ENCODE measurements at regions not wholly inside any gene's neighbourhood (a gene's known extent, or its start where the extent isn't known, plus 50 kb on each side); places are given as distances from the start of the nearest gene placed in this dataset.

DNA sequence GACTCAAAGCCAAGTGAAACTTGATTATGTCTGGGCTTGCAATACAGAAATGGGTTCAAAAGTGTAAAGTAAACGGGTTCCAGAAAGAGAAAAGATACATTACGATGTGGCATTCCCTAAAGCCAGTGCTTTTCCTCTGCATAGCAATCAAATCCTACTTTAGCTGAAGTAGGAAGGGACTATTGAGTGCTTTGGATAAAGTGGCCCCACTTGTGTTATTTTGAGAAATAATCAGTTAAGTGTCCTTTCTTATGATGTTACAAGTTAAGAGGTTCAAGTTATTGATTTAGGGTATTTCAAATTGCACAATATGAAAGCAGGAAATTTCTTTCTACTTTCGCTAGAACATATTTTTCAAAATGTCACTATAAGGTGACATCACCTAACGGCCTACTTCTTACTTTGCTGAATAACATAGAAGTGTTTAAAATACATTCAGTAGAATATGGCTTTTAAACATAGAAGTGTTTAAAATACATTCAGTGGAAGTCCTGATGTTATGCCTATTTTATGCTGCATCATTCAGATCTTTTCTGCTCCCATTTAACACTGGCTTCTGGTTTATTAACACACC, 235.2 kb downstream of the DTHD1 start:
- H3K4me1 Mint-ChIP-seq (ENCODE audit: low read depth): no peaks in the 10 kb centered on the region
- H3K36me3 Mint-ChIP-seq (ENCODE audit: insufficient read depth): no peaks in the 10 kb centered on the region
- TF ChIP-seq CTCF (IDR thresholded peaks at IDR 0.05; ENCODE audit: unreplicated experiment): no peak

GRCh38 chr4:36523182-36523581, 241.8 kb downstream of the DTHD1 start:
- TF ChIP-seq CTCF (IDR thresholded peaks at IDR 0.05; ENCODE audit: unreplicated experiment): no peak
- no peak overlapping the region for H3K27ac Mint-ChIP-seq
- no peak overlapping the region for H3K4me3 Mint-ChIP-seq (ENCODE audit: low read depth)

More for the DNA sequence above, 235.2 kb downstream of the DTHD1 start:
- Mint-ChIP-seq H3K4me3 (ENCODE audit: low read depth) (no peak overlapping the region), H3K27me3 (no peaks in the 10 kb centered on the region), H3K27ac (no peak overlapping the region), H3K9me3 (ENCODE audit: low read depth) (peaks cover 3% of the 10 kb centered on the region)
- no peak for DNase-seq (ENCODE audit: low spot score, unreplicated experiment)

GRCh38 chr4:36532670-36533379, 251.4 kb downstream of the DTHD1 start:
- no peak overlapping the region for H3K4me3 Mint-ChIP-seq (ENCODE audit: low read depth)
- peaks cover 5% of the 10 kb centered on the region for H3K4me1 Mint-ChIP-seq (ENCODE audit: low read depth)
- H3K27me3 Mint-ChIP-seq: no peaks in the 10 kb centered on the region
- peaks cover 13% of the 10 kb centered on the region for H3K9me3 Mint-ChIP-seq (ENCODE audit: low read depth)
- no peaks in the 10 kb centered on the region for H3K36me3 Mint-ChIP-seq (ENCODE audit: insufficient read depth)
- TF ChIP-seq CTCF (IDR thresholded peaks at IDR 0.05; ENCODE audit: unreplicated experiment): no peak
- DNase-seq (ENCODE audit: low spot score, unreplicated experiment): no peak
- no peak overlapping the region for H3K27ac Mint-ChIP-seq

More at GRCh38 chr4:36523182-36523581, 241.8 kb downstream of the DTHD1 start:
- no peaks in the 10 kb centered on the region for H3K4me1 Mint-ChIP-seq (ENCODE audit: low read depth)
- H3K27me3 Mint-ChIP-seq: no peaks in the 10 kb centered on the region
- no peaks in the 10 kb centered on the region for H3K36me3 Mint-ChIP-seq (ENCODE audit: insufficient read depth)
- H3K9me3 Mint-ChIP-seq (ENCODE audit: low read depth): peaks cover 15% of the 10 kb centered on the region
- no peak for DNase-seq (ENCODE audit: low spot score, unreplicated experiment)

DNA sequence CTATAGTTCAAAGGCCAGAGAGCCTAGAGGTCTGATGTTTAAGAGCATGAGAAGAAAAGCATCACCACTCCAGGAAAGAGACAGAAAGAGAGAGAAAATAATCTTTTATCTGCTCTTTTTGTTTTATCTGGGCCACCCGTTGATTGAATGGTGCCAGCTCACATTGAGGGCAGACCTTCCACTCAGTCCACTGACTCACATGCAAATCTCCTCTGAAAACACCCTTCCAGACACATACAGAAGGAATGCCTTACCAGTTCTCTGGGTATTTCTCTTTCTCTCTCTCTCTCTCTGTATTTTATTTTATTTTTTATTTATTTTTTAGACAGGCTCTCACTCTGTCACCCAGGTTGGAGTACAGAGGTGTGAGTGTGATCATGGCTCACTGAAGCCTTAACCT, 252.5 kb downstream of the DTHD1 start:
- Mint-ChIP-seq H3K4me1 (ENCODE audit: low read depth) (peaks cover 5% of the 10 kb centered on the region), H3K27ac (no peak overlapping the region), H3K27me3 (no peaks in the 10 kb centered on the region), H3K36me3 (ENCODE audit: insufficient read depth) (no peaks in the 10 kb centered on the region), H3K4me3 (ENCODE audit: low read depth) (no peak overlapping the region), H3K9me3 (ENCODE audit: low read depth) (peaks cover 3% of the 10 kb centered on the region)
- DNase-seq (ENCODE audit: low spot score, unreplicated experiment): no peak
- no peak for TF ChIP-seq CTCF (IDR thresholded peaks at IDR 0.05; ENCODE audit: unreplicated experiment)

- H3K9me3 Mint-ChIP-seq (ENCODE audit: low read depth): no peaks in the 10 kb centered on the region
- peaks cover 6% of the 10 kb centered on the region for H3K4me1 Mint-ChIP-seq (ENCODE audit: low read depth)
- no peaks in the 10 kb centered on the region for H3K36me3 Mint-ChIP-seq (ENCODE audit: insufficient read depth)
Measured at GRCh38 chr4:36547383-36547782, 266.0 kb downstream of the DTHD1 start.

More at GRCh38 chr4:36547383-36547782, 266.0 kb downstream of the DTHD1 start:
- TF ChIP-seq CTCF (IDR thresholded peaks at IDR 0.05; ENCODE audit: unreplicated experiment): no peak
- no peak overlapping the region for H3K4me3 Mint-ChIP-seq (ENCODE audit: low read depth)
- H3K27ac Mint-ChIP-seq: no peak overlapping the region
- no peak for DNase-seq (ENCODE audit: low spot score, unreplicated experiment)
- H3K27me3 Mint-ChIP-seq: no peaks in the 10 kb centered on the region
